ENCODE measurements at regions not wholly inside any gene's neighbourhood (a gene's known extent, or its start where the extent isn't known, plus 50 kb on each side); places are given as distances from the start of the nearest gene placed in this dataset.

GRCh38 chr12:111155521-111155920 is 213.4 kb downstream of the PHETA1 start:
- Mint-ChIP-seq H3K36me3 (no peaks in the 10 kb centered on the region), H3K4me3 (no peak overlapping the region), H3K4me1 (ENCODE audit: unreplicated experiment) (peaks cover 36% of the 10 kb centered on the region), H3K9me3 (no peaks in the 10 kb centered on the region), H3K27me3 (peaks cover 37% of the 10 kb centered on the region), H3K27ac (no peak overlapping the region)
- no peak for TF ChIP-seq CTCF (conservative IDR thresholded peaks at IDR 0.05)
- no peak for DNase-seq (ENCODE audit: extremely low spot score, unreplicated experiment)

GRCh38 chr12:111155020-111155419 is 213.9 kb downstream of the PHETA1 start:
- no peak for DNase-seq (ENCODE audit: extremely low spot score, unreplicated experiment)
- no peak for TF ChIP-seq CTCF (conservative IDR thresholded peaks at IDR 0.05)
- Mint-ChIP-seq H3K4me1 (ENCODE audit: unreplicated experiment) (peaks cover 35% of the 10 kb centered on the region), H3K9me3 (no peaks in the 10 kb centered on the region), H3K27me3 (peaks cover 37% of the 10 kb centered on the region), H3K36me3 (no peaks in the 10 kb centered on the region), H3K27ac (no peak overlapping the region), H3K4me3 (no peak overlapping the region)

DNA sequence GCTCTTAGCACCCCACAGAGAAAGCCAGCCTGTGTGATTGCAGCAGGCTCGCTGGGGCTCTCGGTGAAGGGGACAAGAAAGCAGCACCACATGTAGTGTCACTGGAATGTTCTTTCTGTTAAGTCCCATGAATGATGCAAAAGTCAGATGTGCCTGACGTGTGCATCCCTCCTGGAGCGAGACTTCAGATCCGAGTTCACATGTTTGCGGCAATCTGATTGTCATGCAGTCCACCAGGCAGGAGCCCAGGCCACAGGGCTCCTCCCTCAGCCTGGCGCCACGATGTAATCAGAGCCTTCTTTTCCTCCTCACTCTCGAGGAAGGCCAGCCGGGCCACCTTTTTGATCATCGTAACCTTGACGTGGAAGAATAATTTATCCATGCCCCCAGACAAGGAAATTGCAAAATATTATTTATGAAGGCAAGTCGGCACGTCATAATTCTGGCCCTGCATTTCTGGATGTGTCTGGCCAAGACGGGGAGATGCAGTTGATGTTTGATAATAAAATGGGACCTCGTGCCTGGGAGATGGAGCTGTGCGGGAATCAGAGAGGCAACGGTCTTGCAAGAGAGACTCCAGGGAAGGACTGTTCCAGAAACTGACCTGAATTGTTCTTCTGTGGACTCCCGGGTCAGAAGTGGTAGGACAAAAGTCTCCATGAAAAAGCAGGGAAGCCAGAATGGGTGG is 214.6 kb downstream of the PHETA1 start:
- Mint-ChIP-seq H3K36me3 (no peaks in the 10 kb centered on the region), H3K27ac (no peak overlapping the region), H3K9me3 (no peaks in the 10 kb centered on the region)

DNA sequence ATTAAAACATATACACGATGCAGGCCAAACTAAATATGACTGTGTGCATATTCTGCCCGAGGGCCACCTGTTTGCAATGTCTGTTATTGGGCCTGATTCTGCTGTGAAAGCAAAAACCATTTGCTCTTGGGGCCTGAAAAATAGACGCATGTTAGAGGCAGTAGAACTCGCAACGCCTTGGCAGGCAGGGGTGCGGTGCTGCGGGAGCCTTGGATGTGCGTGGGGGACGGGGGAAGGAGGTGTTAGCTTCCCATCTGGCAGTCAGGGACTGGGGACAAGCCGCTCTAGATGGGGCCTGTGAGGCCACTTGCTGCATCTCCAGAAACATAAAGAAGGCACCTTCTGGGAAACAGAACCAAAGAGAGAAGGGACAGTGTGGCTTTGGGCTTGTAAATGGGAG is 216.3 kb downstream of the PHETA1 start:
- TF ChIP-seq CTCF (conservative IDR thresholded peaks at IDR 0.05): no peak
- Mint-ChIP-seq H3K4me1 (ENCODE audit: unreplicated experiment) (peaks cover 31% of the 10 kb centered on the region), H3K27me3 (peaks cover 38% of the 10 kb centered on the region), H3K36me3 (no peaks in the 10 kb centered on the region), H3K4me3 (no peak overlapping the region), H3K9me3 (peaks cover 4% of the 10 kb centered on the region), H3K27ac (no peak overlapping the region)
- DNase-seq (ENCODE audit: extremely low spot score, unreplicated experiment): no peak

More for the DNA sequence above, 214.6 kb downstream of the PHETA1 start:
- no peak overlapping the region for H3K4me3 Mint-ChIP-seq
- H3K4me1 Mint-ChIP-seq (ENCODE audit: unreplicated experiment): peaks cover 34% of the 10 kb centered on the region
- H3K27me3 Mint-ChIP-seq: peaks cover 36% of the 10 kb centered on the region
- DNase-seq (ENCODE audit: extremely low spot score, unreplicated experiment): no peak
- no peak for TF ChIP-seq CTCF (conservative IDR thresholded peaks at IDR 0.05)

- peaks cover 4% of the 10 kb centered on the region for H3K9me3 Mint-ChIP-seq
- no peak overlapping the region for H3K4me3 Mint-ChIP-seq
- no peak for TF ChIP-seq CTCF (conservative IDR thresholded peaks at IDR 0.05)
- H3K27ac Mint-ChIP-seq: no peak overlapping the region
- no peak for DNase-seq (ENCODE audit: extremely low spot score, unreplicated experiment)
- H3K27me3 Mint-ChIP-seq: peaks cover 40% of the 10 kb centered on the region
- H3K4me1 Mint-ChIP-seq (ENCODE audit: unreplicated experiment): peaks cover 29% of the 10 kb centered on the region
- peaks cover 2% of the 10 kb centered on the region for H3K36me3 Mint-ChIP-seq
These were observed 217.7 kb downstream of the PHETA1 start for GRCh38 chr12:111150921-111151840.

Measured in type B pancreatic cell (in vitro differentiated cells).